ENCODE measurements at regions not wholly inside any gene's neighbourhood (a gene's known extent, or its start where the extent isn't known, plus 50 kb on each side); places are given as distances from the start of the nearest gene placed in this dataset.

GRCh38 chr11:26842478-26843282, 120.8 kb upstream of the SLC5A12 start:
- no peaks in the 10 kb centered on the region for H3K4me1 ChIP-seq (ENCODE audit: control insufficient read depth, insufficient read depth, low read length)
- in situ Hi-C loops (cut with HindIII; ENCODE audit: low pct_unique_long_range_greater_than_20kb, low sequenced_read_pairs) (no loop called here), intact Hi-C loops (cut with micrococcal nuclease; ENCODE audit: unreplicated experiment) (no loop called here)
- DNase-seq (ENCODE audit: low read depth, low spot score) (no peak), ATAC-seq (no peak)
- BruUV-seq (replicated peaks) = no TSS peak
- H3K27ac ChIP-seq (ENCODE audit: low read length) = no peak overlapping the region
- no peaks in the 10 kb centered on the region for H3K9me3 ChIP-seq (ENCODE audit: control insufficient read depth, insufficient read depth, low read depth, low read length)
- H3K4me3 ChIP-seq (ENCODE audit: low read depth in 2 of 2, low read length in 2 of 2) = no peak overlapping the region
- H3K27me3 ChIP-seq (ENCODE audit: control insufficient read depth, insufficient read depth, low read length) = no peaks in the 10 kb centered on the region
- CTCF ChIA-PET = no interaction called here
- no peak for TF ChIP-seq POLR2AphosphoS5 (IDR thresholded peaks at IDR 0.05; ENCODE audit: low read depth, low read length)
- no peak for TF ChIP-seq REST (IDR thresholded peaks at IDR 0.05; ENCODE audit: insufficient read depth in 1 of 2, low read depth in 2 of 2, low read length in 1 of 2)
- TF ChIP-seq SIN3A (IDR thresholded peaks at IDR 0.05; ENCODE audit: borderline replicate concordance, insufficient read depth, low read depth, low read length) = no peak
- TF ChIP-seq TCF7L2 (IDR thresholded peaks at IDR 0.05; ENCODE audit: low read depth, low read length) = no peak
- H3K36me3 ChIP-seq (ENCODE audit: control insufficient read depth, insufficient read depth, low read length) = no peaks in the 10 kb centered on the region
- POLR2A ChIA-PET = no interaction called here

GRCh38 chr11:26843539-26843938, 121.7 kb upstream of the SLC5A12 start:
- no peak for TF ChIP-seq TCF7L2 (IDR thresholded peaks at IDR 0.05; ENCODE audit: low read depth, low read length)
- TF ChIP-seq POLR2AphosphoS5 (IDR thresholded peaks at IDR 0.05; ENCODE audit: low read depth, low read length) = no peak
- ChIA-PET CTCF (no interaction called here), POLR2A (no interaction called here)
- Histone ChIP-seq H3K27me3 (ENCODE audit: control insufficient read depth, insufficient read depth, low read length) (no peaks in the 10 kb centered on the region), H3K27ac (ENCODE audit: low read length) (no peak overlapping the region), H3K4me1 (ENCODE audit: control insufficient read depth, insufficient read depth, low read length) (no peaks in the 10 kb centered on the region), H3K9me3 (ENCODE audit: control insufficient read depth, insufficient read depth, low read depth, low read length) (no peaks in the 10 kb centered on the region), H3K4me3 (ENCODE audit: low read depth in 2 of 2, low read length in 2 of 2) (no peak overlapping the region), H3K36me3 (ENCODE audit: control insufficient read depth, insufficient read depth, low read length) (no peaks in the 10 kb centered on the region)
- intact Hi-C loops (cut with micrococcal nuclease; ENCODE audit: unreplicated experiment) = no loop called here
- in situ Hi-C loops (cut with HindIII; ENCODE audit: low pct_unique_long_range_greater_than_20kb, low sequenced_read_pairs) = no loop called here
- BruUV-seq (replicated peaks) = no TSS peak
- no peak for ATAC-seq
- DNase-seq (ENCODE audit: low read depth, low spot score) = no peak

- no peak for TF ChIP-seq SIN3A (IDR thresholded peaks at IDR 0.05; ENCODE audit: borderline replicate concordance, insufficient read depth, low read depth, low read length)
- no peak for TF ChIP-seq CTCF (IDR thresholded peaks at IDR 0.05)
- no peak for TF ChIP-seq POLR2AphosphoS5 (IDR thresholded peaks at IDR 0.05; ENCODE audit: low read depth, low read length)
- no peak for TF ChIP-seq TCF7L2 (IDR thresholded peaks at IDR 0.05; ENCODE audit: low read depth, low read length)
- no peak for TF ChIP-seq REST (IDR thresholded peaks at IDR 0.05; ENCODE audit: insufficient read depth in 1 of 2, low read depth in 2 of 2, low read length in 1 of 2)
- Histone ChIP-seq H3K9me3 (ENCODE audit: control insufficient read depth, insufficient read depth, low read depth, low read length) (no peaks in the 10 kb centered on the region), H3K27me3 (ENCODE audit: control insufficient read depth, insufficient read depth, low read length) (no peaks in the 10 kb centered on the region), H3K4me3 (ENCODE audit: low read depth in 2 of 2, low read length in 2 of 2) (no peak overlapping the region), H3K27ac (ENCODE audit: low read length) (no peak overlapping the region), H3K36me3 (ENCODE audit: control insufficient read depth, insufficient read depth, low read length) (no peaks in the 10 kb centered on the region), H3K4me1 (ENCODE audit: control insufficient read depth, insufficient read depth, low read length) (no peaks in the 10 kb centered on the region)
- BruUV-seq (replicated peaks) = no TSS peak
- ATAC-seq = no peak
- intact Hi-C loops (cut with micrococcal nuclease; ENCODE audit: unreplicated experiment) (no loop called here), in situ Hi-C loops (cut with HindIII; ENCODE audit: low pct_unique_long_range_greater_than_20kb, low sequenced_read_pairs) (no loop called here)
- POLR2A ChIA-PET = no interaction called here
- CTCF ChIA-PET = no interaction called here
- no peak for DNase-seq (ENCODE audit: low read depth, low spot score)
Measured at GRCh38 chr11:26844963-26845362, 123.1 kb upstream of the SLC5A12 start.

All from Panc1 (cell line).